GM13977 (cell line): ENCODE measurements at regions not wholly inside any gene's neighbourhood (a gene's known extent, or its start where the extent isn't known, plus 50 kb on each side); places are given as distances from the start of the nearest gene placed in this dataset.

Experiments used
- DNase-seq: peaks from one replicate; pipeline ENCODE4 v3.0.0; 2012; ENCODE audit warnings: low spot score
- in situ Hi-C: fragments of 300-500 bp; cut with MboI; formaldehyde crosslinking; loops from one replicate; pipeline ENCODE4 v1.12.0; 2022; ENCODE audit warnings: low sequenced_read_pairs, low pct_unique_long_range_greater_than_20kb, mixed read lengths, inconsistent platforms; ENCODE audit not compliant: unreplicated experiment
- TF ChIP-seq, protein P1 (sequence below): IDR thresholded peaks from 2 replicates; pipeline ENCODE4 v1.5.1; 2012; ENCODE audit warnings: mild to moderate bottlenecking, control low read depth; ENCODE audit not compliant: insufficient read depth; ENCODE audit errors: extremely low read depth, missing control alignments

DNA sequence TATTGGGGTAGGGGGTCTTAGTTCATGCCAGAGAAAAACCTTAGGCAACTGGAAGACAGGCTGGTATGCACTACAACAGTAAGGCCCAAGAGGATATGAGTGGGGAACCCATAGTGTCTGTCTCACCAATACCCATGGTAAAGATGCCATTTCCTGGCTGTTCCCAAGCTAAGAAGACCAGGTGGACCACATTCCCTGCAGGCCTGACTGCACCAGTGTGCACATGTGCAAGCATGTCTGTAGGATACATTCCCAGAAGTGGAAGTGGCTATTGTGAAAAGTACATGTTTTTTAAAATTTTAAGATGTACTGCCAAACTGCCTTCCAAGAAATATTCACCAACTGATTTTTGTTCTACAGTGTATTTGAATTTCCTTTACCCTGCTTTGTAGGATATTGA lies 207.3 kb upstream of the CTNNB1 start:
- TF ChIP-seq, protein P1, sequence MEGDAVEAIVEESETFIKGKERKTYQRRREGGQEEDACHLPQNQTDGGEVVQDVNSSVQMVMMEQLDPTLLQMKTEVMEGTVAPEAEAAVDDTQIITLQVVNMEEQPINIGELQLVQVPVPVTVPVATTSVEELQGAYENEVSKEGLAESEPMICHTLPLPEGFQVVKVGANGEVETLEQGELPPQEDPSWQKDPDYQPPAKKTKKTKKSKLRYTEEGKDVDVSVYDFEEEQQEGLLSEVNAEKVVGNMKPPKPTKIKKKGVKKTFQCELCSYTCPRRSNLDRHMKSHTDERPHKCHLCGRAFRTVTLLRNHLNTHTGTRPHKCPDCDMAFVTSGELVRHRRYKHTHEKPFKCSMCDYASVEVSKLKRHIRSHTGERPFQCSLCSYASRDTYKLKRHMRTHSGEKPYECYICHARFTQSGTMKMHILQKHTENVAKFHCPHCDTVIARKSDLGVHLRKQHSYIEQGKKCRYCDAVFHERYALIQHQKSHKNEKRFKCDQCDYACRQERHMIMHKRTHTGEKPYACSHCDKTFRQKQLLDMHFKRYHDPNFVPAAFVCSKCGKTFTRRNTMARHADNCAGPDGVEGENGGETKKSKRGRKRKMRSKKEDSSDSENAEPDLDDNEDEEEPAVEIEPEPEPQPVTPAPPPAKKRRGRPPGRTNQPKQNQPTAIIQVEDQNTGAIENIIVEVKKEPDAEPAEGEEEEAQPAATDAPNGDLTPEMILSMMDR = no peak
- no peak for DNase-seq
- in situ Hi-C loops = no loop called here

DNA sequence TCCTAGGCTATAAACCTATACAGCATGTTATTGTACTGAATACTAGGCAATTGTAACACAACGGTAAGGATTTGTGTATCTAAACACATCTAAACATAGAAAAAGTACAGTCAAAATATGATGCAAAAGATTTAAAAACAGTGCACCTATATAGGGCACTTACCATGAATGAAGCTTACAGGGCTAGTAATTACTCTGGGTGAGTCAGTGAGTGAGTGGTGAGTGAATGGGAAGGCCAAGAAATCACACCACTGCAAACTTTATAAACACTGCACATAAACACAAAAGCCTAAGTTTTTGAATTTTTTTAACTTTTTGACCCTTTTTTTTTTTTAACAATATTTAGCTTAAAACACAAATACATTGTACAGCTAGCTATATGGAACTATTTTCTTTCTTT lies 204.7 kb upstream of the CTNNB1 start:
- in situ Hi-C loops = no loop called here
- TF ChIP-seq, protein P1 = no peak
- no peak for DNase-seq

DNA sequence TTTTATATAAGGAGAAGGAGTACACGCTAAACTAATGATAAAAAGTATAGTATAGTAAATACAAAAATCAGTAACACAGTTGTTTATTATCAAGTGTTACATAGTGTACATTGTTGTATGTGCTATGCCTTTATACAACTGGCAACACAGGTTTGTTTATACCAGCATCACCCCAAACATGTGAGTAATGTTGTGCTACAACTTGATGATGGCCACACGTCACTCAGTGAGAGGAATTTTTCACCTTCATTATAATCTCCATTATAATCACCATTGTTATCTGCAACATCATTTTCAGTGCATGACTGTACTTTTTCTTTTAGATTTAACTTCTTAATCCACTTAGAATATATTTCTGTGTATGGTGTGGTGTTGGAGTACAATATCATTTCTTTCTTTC lies 204.0 kb upstream of the CTNNB1 start:
- TF ChIP-seq, protein P1 = no peak
- in situ Hi-C loops = no loop called here
- DNase-seq = no peak

DNA sequence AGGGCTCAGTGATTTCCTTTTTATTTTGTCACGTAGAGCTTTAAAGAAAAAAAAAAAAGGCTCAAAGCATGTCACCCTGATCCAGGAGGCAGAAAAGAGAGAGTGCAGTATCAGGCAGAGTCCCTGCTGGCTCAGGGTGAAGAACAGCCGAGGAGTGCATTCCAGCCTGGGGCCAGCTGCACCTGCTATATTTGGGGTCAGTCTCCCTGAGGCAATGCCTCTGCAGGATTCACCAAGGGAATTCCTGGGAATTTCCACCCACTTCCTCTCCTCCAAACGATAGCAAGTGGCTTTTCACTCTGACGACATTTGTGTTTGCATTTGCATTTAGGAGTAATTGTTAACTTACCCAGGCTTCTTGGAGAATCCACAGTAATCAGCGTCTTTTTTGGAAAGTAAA lies 202.9 kb upstream of the CTNNB1 start:
- no peak for DNase-seq
- in situ Hi-C loops = no loop called here
- TF ChIP-seq, protein P1 = no peak

DNA sequence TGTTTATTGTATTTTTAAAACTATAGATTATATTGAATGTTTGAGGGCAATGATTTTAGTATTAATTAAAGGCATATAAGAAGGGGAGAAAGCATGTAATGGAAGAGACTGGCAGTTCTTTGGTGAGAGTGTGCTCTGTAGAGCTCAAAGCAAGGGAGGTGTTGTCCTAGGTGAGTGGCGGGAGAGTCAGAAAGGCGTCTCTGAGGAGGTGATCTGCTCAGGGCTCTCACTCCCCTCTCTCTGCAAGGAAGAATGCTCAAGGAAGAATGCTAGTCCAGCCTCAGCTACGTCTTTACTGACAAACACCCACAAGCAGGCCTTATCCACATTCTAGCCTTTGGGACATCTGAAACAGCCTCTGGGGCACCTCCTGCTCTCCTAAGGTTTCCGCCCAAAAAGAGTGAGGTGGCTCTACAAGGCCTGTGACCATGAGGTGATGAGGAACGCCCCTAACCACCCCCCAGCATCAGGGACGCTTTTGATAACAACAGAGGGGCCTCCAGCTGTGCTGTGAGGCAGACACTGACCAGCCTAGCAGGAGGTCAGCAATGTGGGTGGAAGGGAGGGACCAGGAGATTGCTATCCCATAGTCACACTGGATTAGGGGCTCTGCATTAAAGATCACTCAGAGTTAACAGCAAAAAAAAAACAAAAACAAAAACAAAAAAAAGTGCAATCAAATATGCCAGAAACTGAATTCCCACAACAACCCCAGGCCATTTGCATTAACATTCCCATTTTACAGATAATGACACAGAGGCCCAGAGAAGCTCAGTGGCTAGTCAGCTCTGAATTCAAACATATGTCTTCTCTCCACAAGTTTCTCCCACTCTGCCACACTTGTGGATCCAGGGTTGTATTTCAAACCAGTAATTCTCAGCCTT lies 202.2 kb upstream of the CTNNB1 start:
- no peak for DNase-seq
- TF ChIP-seq, protein P1 = no peak
- in situ Hi-C loops = no loop called here

DNA sequence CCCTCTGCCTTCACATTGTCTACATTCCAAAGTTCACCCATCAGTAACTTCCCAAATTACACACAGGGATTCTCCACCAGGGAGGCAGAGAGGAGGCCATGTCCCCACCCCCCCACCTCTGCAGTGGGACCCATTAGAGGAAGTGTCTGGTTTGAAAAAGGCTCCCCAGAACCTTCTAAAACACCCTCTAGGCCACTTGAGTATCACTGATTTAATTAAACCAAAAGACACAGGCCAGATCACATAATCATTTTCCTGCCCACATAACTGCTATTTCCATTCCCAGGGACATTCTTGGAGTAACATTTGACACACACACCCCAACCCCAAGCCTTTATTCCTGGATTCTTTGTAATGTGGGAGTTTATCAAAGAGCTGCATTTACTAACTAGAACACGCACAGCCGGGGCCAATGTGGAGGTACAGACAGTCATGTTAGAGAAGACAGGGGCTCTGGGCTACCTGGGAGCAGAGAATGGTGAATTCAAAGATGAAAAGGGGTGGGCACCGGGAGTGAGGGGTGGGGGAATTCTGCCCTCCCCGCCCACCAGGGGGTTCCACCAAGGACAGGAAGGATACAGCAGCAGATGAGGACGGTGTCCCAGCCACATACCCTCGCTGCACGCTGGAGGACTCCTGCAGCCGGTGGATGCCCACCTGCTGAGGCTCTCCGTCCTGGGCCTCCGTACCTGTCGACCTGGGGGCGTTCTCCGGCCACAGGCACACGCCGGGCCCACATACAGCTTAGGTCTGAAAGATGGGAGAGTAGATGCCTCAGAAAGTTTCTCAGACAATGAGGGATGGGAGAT lies 201.4 kb upstream of the CTNNB1 start:
- TF ChIP-seq, protein P1 = no peak
- in situ Hi-C loops = no loop called here
- no peak for DNase-seq
